HG02763 (cell line): ENCODE measurements at regions not wholly inside any gene's neighbourhood (a gene's known extent, or its start where the extent isn't known, plus 50 kb on each side); places are given as distances from the start of the nearest gene placed in this dataset.
"Not testable (repeated sequence)": the region's sequence is repeated elsewhere in the genome, so short reads cannot be mapped to it uniquely, and the experiment has no call there.

Source experiments
- ATAC-seq: cut with Tn5 transposase; IDR thresholded peaks from one replicate; pipeline ENCODE4 v1.9.1; 2021; ENCODE audit warnings: mild to moderate bottlenecking, moderate library complexity; ENCODE audit not compliant: unreplicated experiment

GRCh38 chr12:107826276-107826675 is 51.8 kb downstream of the ASCL4 start:
- ATAC-seq = no peak

DNA sequence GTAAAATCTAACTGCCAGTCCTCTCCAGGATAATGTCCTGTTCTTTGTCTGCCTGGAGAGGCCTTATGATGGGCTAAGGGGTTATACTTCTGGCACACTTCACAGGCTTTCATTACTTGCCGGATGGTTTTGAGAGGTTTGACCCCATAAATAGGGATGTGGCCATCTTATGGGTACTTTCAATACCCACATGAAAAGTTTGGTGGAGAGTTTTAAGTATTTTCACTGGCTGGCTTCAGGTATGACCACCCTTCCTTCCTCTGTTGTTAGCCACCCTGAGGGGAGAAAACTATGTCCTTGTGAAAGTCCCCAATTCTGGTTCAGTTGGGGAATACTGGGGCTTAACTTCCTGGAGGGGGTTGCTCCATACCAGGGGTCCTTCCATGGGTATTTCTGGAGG is 54.8 kb downstream of the ASCL4 start:
- ATAC-seq = no peak

GRCh38 chr12:107832441-107832840 is 57.9 kb downstream of the ASCL4 start:
- no peak for ATAC-seq

DNA sequence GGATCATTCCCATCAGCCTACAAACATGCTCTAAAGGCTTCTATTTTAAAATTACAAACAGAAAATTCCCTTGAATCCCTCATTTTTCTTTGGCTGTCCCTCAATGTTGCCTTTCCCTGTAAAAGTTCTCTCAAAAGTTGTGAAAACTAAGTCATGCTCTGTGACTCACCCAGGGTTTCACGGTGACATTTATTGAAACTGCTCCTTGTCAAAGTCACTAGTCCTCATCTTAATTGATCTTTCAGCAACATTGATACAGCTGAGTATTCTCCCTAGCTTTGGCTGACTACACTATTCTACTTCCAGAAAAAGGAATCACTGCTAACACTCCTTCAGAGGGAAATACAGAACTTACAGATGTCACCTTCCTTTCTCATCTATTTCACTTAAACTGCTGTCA is 65.7 kb downstream of the ASCL4 start:
- ATAC-seq = no peak

- no peak for ATAC-seq
These were observed 69.1 kb downstream of the ASCL4 start for GRCh38 chr12:107843351-107844311.

DNA sequence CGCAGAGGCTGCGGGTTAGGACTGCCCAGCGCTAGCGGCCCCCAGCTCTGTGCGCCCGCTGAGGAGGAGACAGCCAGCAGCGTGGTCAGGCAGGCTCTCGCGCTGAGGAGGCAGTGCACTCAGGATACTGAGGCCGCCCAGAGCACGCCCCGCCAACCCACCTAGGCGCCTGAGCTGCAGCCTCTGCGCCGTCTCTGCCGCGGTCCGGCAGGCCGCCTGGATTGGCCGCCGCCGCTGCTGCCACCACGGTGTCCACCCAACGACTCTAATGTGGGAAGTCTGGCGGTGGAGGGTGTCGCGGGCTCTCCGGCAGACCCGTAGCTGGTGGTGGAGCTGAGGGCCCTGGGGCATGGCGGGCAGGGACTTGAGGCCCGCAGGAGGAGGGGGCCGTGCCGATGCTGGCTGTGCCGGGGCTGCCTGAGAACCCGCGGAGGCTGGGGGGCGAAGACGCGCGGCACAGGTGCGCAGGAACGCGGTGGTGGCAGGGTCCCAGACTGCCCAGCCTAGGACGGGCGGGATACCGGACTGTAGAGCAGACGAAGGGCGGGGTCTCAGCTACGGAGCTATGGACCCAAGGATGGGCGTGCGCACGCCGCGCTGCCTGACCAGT is 69.9 kb downstream of the ASCL4 start:
- no peak for ATAC-seq

GRCh38 chr12:107845226-107845979 is 70.9 kb downstream of the ASCL4 start:
- no peak for ATAC-seq

GRCh38 chr12:107845980-107846659 is 71.6 kb downstream of the ASCL4 start:
- ATAC-seq = no peak

DNA sequence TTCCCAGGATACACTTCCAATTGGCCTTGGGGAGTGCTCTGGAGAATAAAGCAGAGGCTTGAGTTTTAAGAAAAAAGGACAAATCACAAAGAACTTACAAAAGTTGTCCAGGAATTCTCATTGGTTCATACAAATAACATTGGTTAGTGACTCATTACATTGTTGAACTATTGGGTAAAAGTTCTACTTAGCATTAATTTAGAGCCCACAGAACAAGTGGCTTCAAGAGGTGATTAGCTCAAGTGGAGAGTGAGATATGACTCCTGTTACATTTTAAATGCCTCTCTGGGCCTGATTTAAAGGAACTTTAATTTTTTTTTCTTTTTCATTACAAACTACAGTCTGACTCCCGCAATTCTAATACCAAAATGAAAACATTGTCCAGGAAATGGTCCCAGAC is 72.9 kb downstream of the ASCL4 start:
- no peak for ATAC-seq

DNA sequence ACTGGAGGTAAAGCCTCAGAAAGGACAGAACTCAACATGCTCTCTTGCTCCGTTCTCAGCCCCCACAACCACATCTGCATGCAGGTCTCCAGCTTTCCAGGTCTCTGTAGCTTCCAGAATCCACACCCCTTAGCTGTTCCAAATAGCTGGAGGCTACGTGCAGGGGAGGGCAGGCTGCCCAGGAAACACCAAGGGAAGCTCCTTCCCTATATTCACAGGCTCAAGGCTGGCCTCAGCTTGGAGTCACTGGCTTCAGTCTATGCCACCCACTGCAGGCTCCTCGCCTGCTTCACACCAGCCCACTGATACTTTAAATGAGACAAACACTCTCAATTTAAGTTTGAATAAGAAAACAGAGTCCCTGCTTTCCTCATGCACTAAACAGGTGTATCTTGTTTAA is 73.3 kb downstream of the ASCL4 start:
- ATAC-seq = no peak

DNA sequence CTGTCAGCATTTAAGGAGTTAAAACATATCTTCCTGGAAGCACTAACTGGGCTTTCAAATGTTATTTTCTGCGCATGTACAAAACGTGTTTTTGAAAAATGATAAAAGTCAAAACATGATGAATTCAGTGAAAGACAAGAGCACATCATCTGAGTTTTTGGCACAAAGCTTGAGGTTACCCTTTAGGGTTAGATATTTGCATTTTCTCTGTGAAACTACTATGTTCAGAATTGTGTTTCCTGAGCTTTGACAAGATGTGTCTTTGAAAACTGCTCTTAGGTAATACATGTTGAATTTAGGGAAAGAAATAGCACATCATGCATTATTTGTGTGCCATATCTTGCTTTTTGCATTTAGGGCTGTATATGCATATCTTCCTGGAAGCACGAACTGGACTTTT is 79.0 kb downstream of the ASCL4 start:
- no peak for ATAC-seq

DNA sequence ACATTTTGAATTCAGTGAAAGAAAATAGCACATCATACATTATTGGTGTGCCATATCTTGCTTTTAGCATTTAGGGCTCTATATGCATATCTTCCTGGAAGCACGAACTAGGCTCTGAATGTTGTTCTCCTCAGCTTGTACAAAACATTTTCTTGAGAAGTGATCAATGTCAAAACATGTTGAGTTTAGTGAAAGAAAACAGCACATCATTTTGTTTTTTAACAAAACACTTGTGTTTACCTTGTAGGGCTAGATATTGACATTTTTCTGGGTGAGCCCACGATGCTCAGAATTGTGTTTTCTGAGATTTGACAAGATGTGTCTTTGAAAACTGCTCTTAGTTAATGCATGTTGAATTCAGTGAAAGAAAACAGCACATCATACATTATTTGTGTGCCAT is 81.0 kb downstream of the ASCL4 start:
- ATAC-seq = no peak

DNA sequence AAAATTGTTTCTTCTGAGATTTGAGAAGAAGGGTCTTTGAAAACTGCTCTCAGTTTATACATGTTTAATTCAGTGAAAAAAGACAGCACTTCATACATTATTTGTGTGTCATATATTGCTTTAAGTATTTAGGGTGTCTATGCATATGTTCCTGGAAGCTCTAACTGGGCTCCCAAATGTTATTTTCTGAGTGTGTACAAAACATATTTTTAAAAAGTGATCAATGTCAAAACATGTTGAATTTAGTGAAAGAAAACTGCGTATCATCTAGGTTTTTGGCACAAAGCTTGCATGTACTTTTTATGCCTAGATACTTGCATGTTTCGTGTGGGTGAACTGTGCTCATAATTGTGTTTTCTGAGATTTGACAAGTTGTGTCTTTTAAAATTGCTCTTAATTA is 81.6 kb downstream of the ASCL4 start:
- no peak for ATAC-seq

GRCh38 chr12:107857191-107857590 is 82.7 kb downstream of the ASCL4 start:
- ATAC-seq = no peak

- no peak for ATAC-seq
These were observed 84.9 kb downstream of the ASCL4 start for GRCh38 chr12:107859367-107859766.

GRCh38 chr12:107864235-107864634 is 89.7 kb downstream of the ASCL4 start:
- no peak for ATAC-seq

- not testable (repeated sequence) for ATAC-seq
These were observed 90.2 kb downstream of the ASCL4 start for GRCh38 chr12:107864727-107865126.

- ATAC-seq = no peak
These were observed 98.7 kb downstream of the ASCL4 start for GRCh38 chr12:107873223-107873622.

- ATAC-seq = no peak
These were observed 101.3 kb downstream of the ASCL4 start for GRCh38 chr12:107875786-107876185.

DNA sequence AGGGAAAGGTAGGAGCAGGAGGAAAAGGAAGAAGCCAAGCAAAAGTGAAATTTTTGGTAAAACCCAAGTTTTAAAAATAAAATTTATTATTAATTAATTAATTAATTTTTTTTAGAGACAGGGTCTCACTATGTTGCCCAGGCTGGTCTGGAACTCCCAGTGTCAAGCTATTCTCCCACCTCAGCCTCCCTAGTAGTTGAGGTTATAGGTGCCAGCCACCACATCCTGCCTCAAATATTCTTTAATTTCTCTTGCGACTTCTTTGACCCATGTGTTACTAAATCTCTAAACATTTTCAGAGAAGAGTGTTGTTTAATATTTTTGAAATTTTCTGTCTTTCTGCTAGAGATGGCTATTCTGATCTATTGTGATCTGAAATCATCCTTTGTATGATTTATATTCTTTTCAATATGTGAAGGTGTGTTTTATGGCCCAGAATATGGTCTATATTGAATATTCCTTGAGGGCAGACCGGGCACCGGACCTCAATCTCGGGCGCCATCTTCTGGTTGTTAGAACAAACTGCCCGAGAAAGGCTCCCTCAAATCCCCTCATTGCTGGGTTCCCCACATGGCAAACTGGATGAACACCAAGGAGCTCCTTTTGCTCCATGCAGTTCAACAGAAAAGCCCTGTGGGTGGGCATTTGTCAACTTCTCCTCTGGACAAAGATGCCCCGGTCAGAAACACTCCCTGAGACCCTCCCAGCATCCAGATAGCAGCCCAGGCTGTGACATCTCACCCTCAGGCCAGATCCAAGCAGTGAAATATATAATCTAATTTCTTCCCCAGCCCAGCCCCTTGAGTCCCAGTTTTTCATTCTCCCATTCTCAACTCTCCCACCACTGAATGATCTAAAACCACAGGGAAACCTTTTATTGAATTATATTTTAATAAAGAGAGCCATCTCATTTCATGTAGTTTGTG is 110.5 kb downstream of the ASCL4 start:
- ATAC-seq = no peak
